ENCODE measurements at regions not wholly inside any gene's neighbourhood (a gene's known extent, or its start where the extent isn't known, plus 50 kb on each side); places are given as distances from the start of the nearest gene placed in this dataset.

DNA sequence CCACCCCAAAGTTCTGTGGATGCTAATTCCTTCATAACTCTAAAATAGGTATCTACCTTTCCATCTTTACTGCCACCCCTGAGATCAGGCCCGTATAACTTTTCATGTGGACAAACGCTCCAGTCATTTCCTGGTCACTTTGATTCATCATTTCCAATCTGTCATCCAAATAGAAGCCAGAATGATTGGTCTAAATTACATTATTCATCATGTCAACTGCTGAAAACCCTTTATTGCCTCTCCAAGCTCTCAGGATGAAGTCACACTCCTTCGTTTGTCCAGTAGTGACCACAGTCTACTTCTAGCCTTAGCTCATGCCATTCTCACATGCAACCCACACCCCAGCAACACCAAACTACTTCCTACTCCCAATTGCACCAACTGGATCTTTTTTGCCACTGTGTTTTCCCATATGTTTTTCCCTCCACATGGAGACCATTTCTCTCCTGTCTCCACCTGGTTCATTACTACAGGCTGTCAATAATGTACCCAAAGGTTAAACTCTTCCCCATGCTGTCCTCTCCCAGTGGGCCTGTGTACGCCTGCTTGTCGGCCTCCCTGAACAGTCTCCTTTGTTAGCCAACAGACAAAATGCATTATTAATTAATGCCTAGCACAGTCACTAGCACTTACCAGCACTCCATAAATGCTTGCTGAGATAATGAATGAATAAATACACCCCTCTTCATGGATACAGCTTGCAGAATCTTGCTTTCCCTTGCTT lies 382.6 kb upstream of the NOCT start:
- TF ChIP-seq, protein P1, sequence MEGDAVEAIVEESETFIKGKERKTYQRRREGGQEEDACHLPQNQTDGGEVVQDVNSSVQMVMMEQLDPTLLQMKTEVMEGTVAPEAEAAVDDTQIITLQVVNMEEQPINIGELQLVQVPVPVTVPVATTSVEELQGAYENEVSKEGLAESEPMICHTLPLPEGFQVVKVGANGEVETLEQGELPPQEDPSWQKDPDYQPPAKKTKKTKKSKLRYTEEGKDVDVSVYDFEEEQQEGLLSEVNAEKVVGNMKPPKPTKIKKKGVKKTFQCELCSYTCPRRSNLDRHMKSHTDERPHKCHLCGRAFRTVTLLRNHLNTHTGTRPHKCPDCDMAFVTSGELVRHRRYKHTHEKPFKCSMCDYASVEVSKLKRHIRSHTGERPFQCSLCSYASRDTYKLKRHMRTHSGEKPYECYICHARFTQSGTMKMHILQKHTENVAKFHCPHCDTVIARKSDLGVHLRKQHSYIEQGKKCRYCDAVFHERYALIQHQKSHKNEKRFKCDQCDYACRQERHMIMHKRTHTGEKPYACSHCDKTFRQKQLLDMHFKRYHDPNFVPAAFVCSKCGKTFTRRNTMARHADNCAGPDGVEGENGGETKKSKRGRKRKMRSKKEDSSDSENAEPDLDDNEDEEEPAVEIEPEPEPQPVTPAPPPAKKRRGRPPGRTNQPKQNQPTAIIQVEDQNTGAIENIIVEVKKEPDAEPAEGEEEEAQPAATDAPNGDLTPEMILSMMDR (IDR thresholded peaks at IDR 0.05) = no peak
- no peak for TF ChIP-seq POLR2A (IDR thresholded peaks at IDR 0.05)

All from esophagus squamous epithelium (tissue), 4 donors.